PC-9 (cell line): ENCODE measurements at regions not wholly inside any gene's neighbourhood (a gene's known extent, or its start where the extent isn't known, plus 50 kb on each side); places are given as distances from the start of the nearest gene placed in this dataset.

ENCODE experiments used
- EZH2 ChIP-seq: fragments of 200-600 bp; sonication (generic); IDR thresholded peaks from 2 replicates; pipeline ENCODE4 v1.8.0; 2017; ENCODE audit warnings: antibody characterized with exemption, low read depth
- TF ChIP-seq, protein P1 (sequence below): fragments of 200-600 bp; sonication (generic); conservative IDR thresholded peaks from 2 replicates; pipeline ENCODE4 v1.6.1; 2017; ENCODE audit warnings: mixed run types, antibody characterized with exemption, mild to moderate bottlenecking, moderate library complexity

DNA sequence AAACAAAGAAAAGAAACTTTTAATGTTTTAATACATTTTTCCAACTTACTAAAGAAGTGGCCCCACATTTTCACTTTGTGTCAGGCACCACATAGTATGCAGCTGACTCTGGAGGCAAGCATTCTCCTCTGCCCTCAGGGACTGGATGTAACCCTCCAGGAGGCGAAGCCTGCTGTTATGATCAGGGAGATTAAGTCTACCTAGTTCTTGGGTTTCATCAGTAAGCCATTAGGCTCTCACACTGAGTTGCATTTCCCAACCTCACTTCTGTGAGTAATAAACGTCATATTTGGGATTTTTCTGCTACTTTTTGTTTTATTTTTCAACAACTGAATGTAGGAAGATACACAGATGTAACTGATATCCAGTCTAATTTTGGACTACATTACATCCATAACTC lies 101.2 kb upstream of the LRFN5 start:
- TF ChIP-seq, protein P1, sequence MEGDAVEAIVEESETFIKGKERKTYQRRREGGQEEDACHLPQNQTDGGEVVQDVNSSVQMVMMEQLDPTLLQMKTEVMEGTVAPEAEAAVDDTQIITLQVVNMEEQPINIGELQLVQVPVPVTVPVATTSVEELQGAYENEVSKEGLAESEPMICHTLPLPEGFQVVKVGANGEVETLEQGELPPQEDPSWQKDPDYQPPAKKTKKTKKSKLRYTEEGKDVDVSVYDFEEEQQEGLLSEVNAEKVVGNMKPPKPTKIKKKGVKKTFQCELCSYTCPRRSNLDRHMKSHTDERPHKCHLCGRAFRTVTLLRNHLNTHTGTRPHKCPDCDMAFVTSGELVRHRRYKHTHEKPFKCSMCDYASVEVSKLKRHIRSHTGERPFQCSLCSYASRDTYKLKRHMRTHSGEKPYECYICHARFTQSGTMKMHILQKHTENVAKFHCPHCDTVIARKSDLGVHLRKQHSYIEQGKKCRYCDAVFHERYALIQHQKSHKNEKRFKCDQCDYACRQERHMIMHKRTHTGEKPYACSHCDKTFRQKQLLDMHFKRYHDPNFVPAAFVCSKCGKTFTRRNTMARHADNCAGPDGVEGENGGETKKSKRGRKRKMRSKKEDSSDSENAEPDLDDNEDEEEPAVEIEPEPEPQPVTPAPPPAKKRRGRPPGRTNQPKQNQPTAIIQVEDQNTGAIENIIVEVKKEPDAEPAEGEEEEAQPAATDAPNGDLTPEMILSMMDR, result no peak
- TF ChIP-seq EZH2, result no peak
